GM13977 (cell line): ENCODE measurements at regions not wholly inside any gene's neighbourhood (a gene's known extent, or its start where the extent isn't known, plus 50 kb on each side); places are given as distances from the start of the nearest gene placed in this dataset.

Experiments
- DNase-seq: peaks from one replicate; pipeline ENCODE4 v3.0.0; 2012; ENCODE audit warnings: low spot score
- in situ Hi-C: fragments of 300-500 bp; cut with MboI; formaldehyde crosslinking; loops from one replicate; pipeline ENCODE4 v1.12.0; 2022; ENCODE audit warnings: low sequenced_read_pairs, low pct_unique_long_range_greater_than_20kb, mixed read lengths, inconsistent platforms; ENCODE audit not compliant: unreplicated experiment
- TF ChIP-seq, protein P1 (sequence below): IDR thresholded peaks from 2 replicates; pipeline ENCODE4 v1.5.1; 2012; ENCODE audit warnings: mild to moderate bottlenecking, control low read depth; ENCODE audit not compliant: insufficient read depth; ENCODE audit errors: extremely low read depth, missing control alignments

GRCh38 chr5:3181671-3182070 is 414.0 kb upstream of the IRX1 start:
- TF ChIP-seq, protein P1, sequence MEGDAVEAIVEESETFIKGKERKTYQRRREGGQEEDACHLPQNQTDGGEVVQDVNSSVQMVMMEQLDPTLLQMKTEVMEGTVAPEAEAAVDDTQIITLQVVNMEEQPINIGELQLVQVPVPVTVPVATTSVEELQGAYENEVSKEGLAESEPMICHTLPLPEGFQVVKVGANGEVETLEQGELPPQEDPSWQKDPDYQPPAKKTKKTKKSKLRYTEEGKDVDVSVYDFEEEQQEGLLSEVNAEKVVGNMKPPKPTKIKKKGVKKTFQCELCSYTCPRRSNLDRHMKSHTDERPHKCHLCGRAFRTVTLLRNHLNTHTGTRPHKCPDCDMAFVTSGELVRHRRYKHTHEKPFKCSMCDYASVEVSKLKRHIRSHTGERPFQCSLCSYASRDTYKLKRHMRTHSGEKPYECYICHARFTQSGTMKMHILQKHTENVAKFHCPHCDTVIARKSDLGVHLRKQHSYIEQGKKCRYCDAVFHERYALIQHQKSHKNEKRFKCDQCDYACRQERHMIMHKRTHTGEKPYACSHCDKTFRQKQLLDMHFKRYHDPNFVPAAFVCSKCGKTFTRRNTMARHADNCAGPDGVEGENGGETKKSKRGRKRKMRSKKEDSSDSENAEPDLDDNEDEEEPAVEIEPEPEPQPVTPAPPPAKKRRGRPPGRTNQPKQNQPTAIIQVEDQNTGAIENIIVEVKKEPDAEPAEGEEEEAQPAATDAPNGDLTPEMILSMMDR, result no peak
- no peak for DNase-seq
- in situ Hi-C loops, result no loop called here

GRCh38 chr5:3180636-3181035 is 415.0 kb upstream of the IRX1 start:
- no peak for DNase-seq
- in situ Hi-C loops, result no loop called here
- TF ChIP-seq, protein P1, result no peak

GRCh38 chr5:3179220-3179619 is 416.4 kb upstream of the IRX1 start:
- TF ChIP-seq, protein P1, result no peak
- in situ Hi-C loops, result no loop called here
- DNase-seq, result no peak

DNA sequence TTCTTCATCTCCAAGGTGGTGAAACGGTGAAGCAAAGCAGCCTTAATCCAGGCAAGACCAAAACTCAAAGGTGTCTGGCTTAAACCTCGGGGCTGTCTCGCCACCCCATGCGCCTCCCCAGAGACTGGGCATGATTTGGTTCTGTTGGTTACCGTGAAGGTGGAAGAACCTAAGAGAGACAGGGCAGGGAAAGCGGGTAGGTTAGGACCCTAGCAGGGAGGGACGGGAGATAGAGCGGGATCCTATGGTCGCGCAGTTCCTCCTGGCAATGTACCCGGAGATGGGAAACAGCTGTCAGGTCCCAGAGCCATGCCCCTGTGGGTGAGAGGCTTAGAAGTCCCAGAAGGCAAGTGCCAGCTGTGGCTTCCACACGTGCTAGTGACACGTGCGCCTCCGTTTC is 418.3 kb upstream of the IRX1 start:
- in situ Hi-C loops, result no loop called here
- DNase-seq, result no peak
- TF ChIP-seq, protein P1, result no peak

- in situ Hi-C loops, result no loop called here
- TF ChIP-seq, protein P1, result no peak
- DNase-seq, result no peak
Observed at GRCh38 chr5:3175416-3175815, 420.2 kb upstream of the IRX1 start.

DNA sequence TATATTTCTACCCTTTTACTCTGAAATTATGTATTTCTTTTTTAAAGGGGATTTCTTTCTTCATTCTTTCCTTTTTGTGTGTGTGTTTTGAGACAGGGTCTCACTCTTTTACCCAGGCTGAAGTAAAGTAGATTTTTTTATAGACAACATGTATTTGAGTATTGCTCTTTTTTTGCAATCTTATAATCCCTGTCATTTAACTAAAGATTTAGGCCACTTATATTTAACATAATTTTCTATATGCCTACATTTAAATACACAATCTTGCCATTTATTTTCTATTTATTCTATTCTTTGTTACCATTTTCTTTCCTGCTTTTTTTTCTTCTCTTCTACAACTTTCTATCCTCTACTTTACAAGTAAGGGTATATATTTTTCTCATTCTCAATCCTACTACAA is 416.0 kb upstream of the IRX2 start:
- TF ChIP-seq, protein P1, result no peak
- no peak for DNase-seq
- in situ Hi-C loops, result no loop called here

DNA sequence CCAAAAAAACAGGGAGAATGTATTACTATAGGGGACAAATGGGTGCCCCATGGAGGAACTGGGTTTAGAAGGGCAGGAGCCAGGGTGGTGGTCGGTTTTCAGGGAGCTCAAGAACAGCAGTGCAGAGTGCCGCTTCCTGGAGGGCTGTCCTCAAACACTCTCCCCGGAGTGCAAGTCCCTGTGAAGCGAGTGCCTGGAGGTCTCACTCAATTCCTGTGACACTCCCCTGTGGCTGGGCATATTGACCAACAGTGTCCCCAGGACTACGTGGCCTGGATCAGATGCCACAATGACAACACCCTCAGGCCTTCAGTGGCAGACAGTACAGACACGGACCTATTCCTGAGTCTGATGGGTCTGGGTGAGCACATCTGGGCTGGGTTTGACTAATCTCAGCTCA is 412.1 kb upstream of the IRX2 start:
- no peak for DNase-seq
- TF ChIP-seq, protein P1, result no peak
- in situ Hi-C loops, result no loop called here
